GM21360 (cell line): ENCODE measurements at regions not wholly inside any gene's neighbourhood (a gene's known extent, or its start where the extent isn't known, plus 50 kb on each side); places are given as distances from the start of the nearest gene placed in this dataset.

Experiments
- ATAC-seq: cut with Tn5 transposase; IDR thresholded peaks from one replicate; pipeline ENCODE4 v1.9.1; 2021; ENCODE audit warnings: mild to moderate bottlenecking, moderate library complexity; ENCODE audit not compliant: unreplicated experiment

- no peak for ATAC-seq
These were observed 560.2 kb downstream of the TCERG1L start for GRCh38 chr10:130751106-130751840.

DNA sequence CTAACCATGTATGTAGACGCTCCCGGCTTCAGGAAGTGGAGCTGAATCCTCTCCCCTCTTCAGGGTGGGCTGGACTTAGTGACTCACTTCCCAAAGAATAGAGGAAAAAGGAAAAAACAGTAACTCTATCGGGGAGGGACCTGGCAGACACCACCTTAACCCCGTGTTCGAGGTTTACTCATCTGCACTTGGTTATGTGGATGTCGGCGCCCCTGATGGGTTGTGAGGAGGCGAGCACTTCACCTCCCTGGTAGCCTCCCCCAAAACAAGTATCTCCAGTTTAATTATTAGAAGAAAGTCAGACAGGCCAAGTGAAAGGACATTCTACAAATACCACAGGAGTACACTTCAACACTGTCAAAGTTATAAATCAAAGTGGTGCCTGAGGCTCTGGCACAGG, 559.7 kb downstream of the TCERG1L start:
- ATAC-seq, result no peak

DNA sequence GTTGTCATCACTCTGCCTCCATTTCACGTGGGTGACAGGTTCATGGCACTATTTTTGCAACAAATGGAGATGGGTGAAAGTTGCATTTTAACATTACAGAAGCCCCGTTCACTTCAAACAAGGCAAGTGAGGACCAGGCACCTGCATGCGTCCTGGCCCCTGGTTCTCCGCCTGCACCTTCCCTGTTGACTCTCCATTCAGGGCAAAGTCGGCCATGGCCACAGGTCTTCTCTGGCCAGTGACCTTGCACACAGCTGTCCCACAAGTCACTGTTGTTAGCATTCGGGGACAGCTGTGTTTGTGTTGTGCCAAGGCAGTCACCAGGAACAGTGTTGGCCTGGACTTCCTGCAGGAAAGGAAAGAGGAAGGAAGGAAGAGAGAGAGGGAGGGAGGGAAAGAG, 554.9 kb downstream of the TCERG1L start:
- ATAC-seq, result no peak

DNA sequence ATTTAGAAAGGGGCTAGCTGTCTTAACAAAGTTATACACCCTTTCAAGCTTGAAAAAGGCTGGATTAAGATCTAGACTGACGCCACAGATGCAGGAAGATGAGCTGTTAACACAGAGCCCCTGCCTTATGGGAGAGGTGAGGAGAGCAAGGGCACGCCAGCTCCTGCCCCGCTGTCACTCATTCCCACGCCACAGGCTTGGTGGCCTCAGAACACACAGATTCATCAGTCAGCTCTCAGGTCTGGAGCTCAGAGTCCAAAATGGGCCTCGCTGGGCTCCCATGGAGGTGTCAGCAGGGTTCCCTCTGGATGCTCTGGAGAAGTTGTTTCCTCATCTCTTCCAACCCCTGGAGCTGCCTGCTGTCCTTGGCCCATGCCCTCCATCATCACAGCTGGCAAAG, 554.2 kb downstream of the TCERG1L start:
- ATAC-seq, result no peak

DNA sequence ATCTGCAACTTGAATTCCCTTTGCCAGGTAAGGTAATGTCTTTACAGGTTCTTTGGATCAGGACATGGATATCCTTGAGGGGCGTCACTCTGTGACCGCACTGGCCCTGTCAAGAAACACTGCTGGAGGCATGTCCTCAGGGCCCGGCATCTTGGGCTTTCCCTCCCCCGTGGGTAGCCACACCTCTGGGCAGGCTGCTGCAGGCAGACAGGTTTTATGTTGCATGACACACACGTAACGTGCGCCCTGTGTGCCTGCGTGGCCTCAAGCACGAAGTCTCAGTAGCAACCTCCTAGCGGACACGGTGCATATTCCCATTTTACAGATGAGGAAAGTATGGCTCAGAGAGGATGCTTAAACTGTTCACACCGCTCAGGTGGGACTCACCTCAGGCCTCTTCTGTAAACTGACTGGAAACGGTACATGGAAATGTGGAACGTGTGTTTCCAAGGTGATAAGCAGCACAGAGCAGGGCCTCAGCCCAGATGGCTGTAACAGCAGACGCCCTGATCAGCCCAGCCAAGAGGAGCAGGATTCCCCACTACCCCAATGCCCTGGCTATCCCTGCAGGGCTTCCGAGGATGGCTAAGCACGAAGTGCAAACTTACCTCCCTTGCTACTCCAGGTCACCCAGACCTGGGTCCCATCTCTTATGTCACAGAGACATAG, 553.6 kb downstream of the TCERG1L start:
- no peak for ATAC-seq

- no peak for ATAC-seq
These were observed 553.0 kb downstream of the TCERG1L start for GRCh38 chr10:130758529-130758928.

GRCh38 chr10:130761032-130761575, 550.4 kb downstream of the TCERG1L start:
- ATAC-seq, result no peak

GRCh38 chr10:130761788-130762301, 549.7 kb downstream of the TCERG1L start:
- no peak for ATAC-seq

DNA sequence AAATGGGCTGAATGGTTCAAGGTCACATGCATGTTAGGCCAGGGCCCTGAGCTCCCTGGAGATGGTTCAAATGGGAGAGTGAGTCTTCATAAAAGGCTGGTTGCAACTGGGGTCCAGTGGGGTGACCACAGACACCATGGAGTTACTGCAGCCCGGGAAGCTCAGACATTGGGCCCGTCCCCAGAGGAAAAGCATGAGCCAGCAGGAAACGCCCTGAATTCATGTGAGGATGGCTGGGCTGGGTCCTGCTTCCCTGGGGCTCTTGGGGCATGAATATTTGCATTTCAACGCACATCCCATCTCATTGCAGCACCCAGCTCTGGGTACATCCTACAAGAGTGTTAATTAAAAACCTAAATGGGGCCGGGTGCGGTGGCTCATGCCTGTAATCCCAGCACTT, 549.0 kb downstream of the TCERG1L start:
- ATAC-seq, result no peak

- ATAC-seq, result no peak
These were observed 548.5 kb downstream of the TCERG1L start for GRCh38 chr10:130763071-130763470.

- ATAC-seq, result no peak
These were observed 548.0 kb downstream of the TCERG1L start for GRCh38 chr10:130763491-130763890.

DNA sequence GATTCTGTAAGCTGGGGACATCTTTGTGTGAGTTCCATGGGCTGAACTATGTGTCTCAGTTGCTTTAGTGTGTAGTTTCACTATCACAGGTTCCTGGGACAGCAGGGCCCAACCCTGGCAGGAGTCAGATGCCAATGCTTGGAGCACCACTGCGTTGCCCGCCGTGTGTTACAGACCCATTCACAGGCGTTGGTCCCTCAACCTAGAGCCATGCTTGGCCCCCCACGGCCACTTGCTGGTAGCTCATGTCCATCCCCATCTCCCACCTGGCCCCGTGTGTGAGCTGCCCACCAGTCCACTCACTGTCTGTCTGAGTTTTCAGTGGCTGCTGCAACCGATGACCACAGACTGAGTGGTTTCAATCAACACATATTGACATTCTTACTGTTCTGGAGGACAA, 546.9 kb downstream of the TCERG1L start:
- ATAC-seq, result no peak

GRCh38 chr10:130766071-130766470, 545.5 kb downstream of the TCERG1L start:
- no peak for ATAC-seq

DNA sequence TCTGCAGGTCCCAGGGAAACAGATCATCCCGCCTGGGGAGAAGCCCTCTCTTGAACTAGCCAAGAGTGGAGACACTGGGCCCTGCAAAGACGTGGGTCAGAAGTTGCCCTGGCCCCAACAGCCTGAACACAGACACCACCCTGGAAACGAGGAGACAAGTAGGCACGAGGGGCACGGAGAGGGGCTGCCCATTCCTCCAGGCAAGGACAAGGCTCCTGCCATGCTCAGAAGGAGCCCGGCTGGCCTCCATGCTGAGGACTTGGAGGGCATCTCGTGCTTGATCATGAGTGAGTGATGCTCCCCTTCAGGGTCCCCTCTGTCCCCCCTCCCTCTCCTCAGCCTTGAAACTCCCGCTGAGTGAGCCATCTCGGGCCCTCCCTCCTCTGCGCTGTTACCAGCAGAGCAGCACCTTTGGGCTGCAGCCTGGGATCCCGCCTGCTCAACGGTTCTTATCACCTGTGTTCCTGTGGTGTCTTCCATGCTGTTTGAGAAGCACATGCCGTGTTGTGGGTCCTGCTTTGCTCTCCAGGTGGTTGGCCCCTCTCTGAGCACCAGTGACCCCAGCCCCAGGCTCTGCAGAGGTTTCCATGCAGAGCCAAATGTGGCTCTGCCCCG, 544.3 kb downstream of the TCERG1L start:
- ATAC-seq, result no peak

GRCh38 chr10:130769146-130770017, 542.1 kb downstream of the TCERG1L start:
- no peak for ATAC-seq

DNA sequence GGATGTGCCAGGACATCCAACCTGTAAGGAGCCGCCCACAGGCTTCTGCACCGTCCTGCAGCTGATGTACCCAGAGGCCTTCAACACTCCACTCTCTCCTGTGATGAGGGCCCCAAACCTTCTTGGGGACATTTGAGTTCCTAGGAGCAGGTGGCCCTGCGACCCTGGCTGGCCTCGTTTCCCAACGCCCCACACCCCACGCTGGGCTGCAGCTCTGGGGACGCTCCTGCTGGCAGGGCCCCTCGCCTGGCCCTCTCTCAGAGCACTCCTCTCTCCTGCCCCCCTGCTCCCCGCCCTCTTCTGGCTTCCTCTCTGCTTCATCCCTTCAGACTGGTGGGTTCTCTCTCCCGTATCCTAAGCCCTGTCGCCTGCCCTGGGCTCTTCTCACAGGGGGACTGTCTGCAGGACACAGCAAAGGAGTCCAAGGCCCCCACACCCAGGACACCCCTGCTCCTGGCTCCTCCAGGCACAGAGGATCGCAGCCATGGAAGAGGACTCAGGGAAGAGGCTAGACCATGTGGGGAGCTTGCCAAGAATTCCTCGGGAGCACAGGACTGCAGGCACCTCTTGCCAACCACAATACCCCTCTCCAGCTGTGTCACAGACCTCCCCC, 541.4 kb downstream of the TCERG1L start:
- ATAC-seq, result no peak

- no peak for ATAC-seq
These were observed 540.0 kb downstream of the TCERG1L start for GRCh38 chr10:130771491-130771946.

- no peak for ATAC-seq
These were observed 539.5 kb downstream of the TCERG1L start for GRCh38 chr10:130772056-130772455.

DNA sequence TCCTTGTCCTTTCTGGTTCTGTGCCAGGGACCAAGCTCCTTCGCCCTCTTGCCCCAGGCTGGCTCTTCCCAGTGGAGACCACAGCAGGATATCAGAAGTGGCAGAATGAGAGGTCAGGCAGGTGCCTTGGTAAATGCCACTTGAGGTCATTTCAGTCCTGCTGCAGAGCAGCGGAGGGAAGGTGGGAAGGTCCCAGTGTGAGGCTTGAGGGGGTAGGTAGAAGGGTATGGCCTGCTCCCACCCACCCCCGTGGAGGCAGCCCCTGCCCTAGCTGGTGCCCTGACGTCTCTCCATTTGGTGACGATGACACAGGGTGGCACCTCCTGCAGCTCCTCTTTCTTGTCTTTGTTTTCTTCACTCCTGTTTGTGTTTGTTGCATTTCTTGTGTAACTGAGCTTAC, 538.8 kb downstream of the TCERG1L start:
- no peak for ATAC-seq

DNA sequence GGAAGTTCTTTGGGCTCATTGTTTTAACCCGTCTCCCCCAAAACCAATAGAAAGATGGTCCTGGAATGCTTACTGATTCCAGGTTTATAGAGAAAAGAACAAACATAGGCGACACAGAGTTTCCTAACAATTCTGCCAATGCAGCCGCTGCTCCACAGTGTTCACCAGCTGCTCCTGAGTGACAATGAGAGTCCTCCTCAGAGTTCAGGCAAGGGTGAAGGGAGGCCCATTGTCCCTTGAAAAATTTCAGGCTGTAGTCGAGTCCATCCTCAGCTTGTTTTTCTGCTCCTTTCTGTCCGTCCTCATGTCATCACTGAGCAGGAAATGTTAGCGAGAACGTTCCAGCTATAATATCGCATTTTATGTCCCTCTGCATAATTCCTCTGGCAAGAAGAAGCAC, 537.6 kb downstream of the TCERG1L start:
- no peak for ATAC-seq
